ENCODE measurements at regions not wholly inside any gene's neighbourhood (a gene's known extent, or its start where the extent isn't known, plus 50 kb on each side); places are given as distances from the start of the nearest gene placed in this dataset.

DNA sequence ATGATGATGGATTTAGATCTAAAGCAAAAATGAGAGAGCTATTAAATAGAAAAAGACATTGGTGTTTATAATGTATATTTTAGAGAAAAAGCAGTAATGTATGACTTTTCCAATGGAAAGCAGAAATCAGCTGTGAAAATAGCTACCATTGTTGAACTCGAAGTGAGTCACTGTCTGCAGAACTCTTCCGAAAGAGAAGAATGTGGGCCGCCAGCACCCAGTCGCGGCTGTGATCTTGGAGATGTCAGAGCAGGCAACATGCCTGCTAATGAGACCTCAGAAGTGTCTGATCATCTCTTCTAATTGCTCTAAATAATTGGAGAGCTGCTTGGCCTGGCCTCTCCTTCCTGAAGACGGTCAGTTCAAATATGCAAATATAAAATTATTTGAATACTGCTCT, 333.6 kb upstream of the RUNX1 start:
- TF ChIP-seq POLR2A (IDR thresholded peaks at IDR 0.05; ENCODE audit: low read length) (no peak), GATA1 (IDR thresholded peaks at IDR 0.05; ENCODE audit: low read depth, low read length) (no peak)

All from erythroblast (primary cell).